ENCODE measurements at regions not wholly inside any gene's neighbourhood (a gene's known extent, or its start where the extent isn't known, plus 50 kb on each side); places are given as distances from the start of the nearest gene placed in this dataset.

DNA sequence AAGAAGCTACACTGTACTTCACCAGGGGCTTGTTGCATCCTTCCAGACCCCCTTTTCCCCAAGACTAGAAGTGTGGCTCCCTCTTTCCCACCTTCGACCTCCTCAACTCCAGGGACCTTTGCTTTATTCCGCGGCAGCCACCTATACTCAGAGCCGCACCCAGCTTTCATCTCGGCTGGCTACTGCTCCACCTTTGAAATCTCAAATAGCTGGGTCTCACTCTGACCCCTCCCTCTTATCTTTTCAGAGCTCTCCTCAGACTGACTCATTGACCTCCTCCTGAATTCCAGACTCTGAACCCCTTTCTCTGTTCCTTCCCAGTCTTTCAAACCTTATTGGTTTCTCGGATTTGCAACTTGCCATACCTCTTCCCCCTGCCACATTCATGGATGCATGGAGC is 144.7 kb upstream of the JUN start:
- no peak for TF ChIP-seq TAF1 (IDR thresholded peaks at IDR 0.05; ENCODE audit: low read depth)
- TF ChIP-seq, protein P1, sequence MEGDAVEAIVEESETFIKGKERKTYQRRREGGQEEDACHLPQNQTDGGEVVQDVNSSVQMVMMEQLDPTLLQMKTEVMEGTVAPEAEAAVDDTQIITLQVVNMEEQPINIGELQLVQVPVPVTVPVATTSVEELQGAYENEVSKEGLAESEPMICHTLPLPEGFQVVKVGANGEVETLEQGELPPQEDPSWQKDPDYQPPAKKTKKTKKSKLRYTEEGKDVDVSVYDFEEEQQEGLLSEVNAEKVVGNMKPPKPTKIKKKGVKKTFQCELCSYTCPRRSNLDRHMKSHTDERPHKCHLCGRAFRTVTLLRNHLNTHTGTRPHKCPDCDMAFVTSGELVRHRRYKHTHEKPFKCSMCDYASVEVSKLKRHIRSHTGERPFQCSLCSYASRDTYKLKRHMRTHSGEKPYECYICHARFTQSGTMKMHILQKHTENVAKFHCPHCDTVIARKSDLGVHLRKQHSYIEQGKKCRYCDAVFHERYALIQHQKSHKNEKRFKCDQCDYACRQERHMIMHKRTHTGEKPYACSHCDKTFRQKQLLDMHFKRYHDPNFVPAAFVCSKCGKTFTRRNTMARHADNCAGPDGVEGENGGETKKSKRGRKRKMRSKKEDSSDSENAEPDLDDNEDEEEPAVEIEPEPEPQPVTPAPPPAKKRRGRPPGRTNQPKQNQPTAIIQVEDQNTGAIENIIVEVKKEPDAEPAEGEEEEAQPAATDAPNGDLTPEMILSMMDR (IDR thresholded peaks at IDR 0.05; ENCODE audit: poor library complexity, severe bottlenecking): no peak
- no peak for TF ChIP-seq SMC3 (conservative IDR thresholded peaks at IDR 0.05; ENCODE audit: poor library complexity)
- TF ChIP-seq POLR2AphosphoS5 (IDR thresholded peaks at IDR 0.05): no peak
- TF ChIP-seq EP300 (conservative IDR thresholded peaks at IDR 0.05; ENCODE audit: poor library complexity, severe bottlenecking): no peak
